Tibial artery (tissue), 4 donors: ENCODE measurements at regions not wholly inside any gene's neighbourhood (a gene's known extent, or its start where the extent isn't known, plus 50 kb on each side); places are given as distances from the start of the nearest gene placed in this dataset.

Source experiments
- DNase-seq, 2 donors: peaks; one replicate each; pipeline ENCODE4 v3.0.0-alpha.2; 2019
- H3K27ac ChIP-seq, 2 donors: fragments of 200-600 bp; sonication (generic) in 1 of 2; 1 replicate in 1 of 2; 2 replicates in 1 of 2; pipeline ENCODE4 v1.5.1; 2018 to 2019; ENCODE audit warnings: mild to moderate bottlenecking in 1 of 2
- H3K27me3 ChIP-seq, 2 donors: fragments of 200-600 bp; sonication (generic) in 1 of 2; one replicate each; pipeline versions ENCODE4 v1.5.1 to v1.6.0; 2016 to 2019
- H3K36me3 ChIP-seq, 3 donors: fragments of 200-600 bp; sonication (generic) in 2 of 3; one replicate each; pipeline ENCODE4 v1.5.1; 2016 to 2019; ENCODE audit warnings: mild to moderate bottlenecking in 2 of 3
- H3K4me1 ChIP-seq, 4 donors: fragments of 200-600 bp; sonication (generic) in 2 of 4; 1 replicate in 3 of 4; 2 replicates in 1 of 4; pipeline ENCODE4 v1.5.1; 2016 to 2019
- H3K4me3 ChIP-seq, 2 donors: fragments of 200-600 bp; sonication (generic) in 1 of 2; 1 replicate in 1 of 2; 2 replicates in 1 of 2; pipeline ENCODE4 v1.5.1; 2018 to 2019; ENCODE audit warnings: mild to moderate bottlenecking in 2 of 2
- H3K9me3 ChIP-seq, 3 donors: fragments of 200-600 bp; sonication (generic) in 1 of 3; one replicate each; pipeline ENCODE4 v1.5.1; 2016 to 2019
- intact Hi-C: fragments of 100-400 bp; cut with DNase I; formaldehyde crosslinking; loops from one replicate; pipeline ENCODE4 v1.15.0; 2023; ENCODE audit warnings: low total_unique reads
- TF ChIP-seq, protein P1 (sequence below), 2 experiments: fragments of 200-600 bp in 1 of 2; fragments of 450-650 bp in 1 of 2; IDR thresholded peaks; one replicate each; pipeline ENCODE4 v1.5.1; 2017 to 2019; ENCODE audit warnings: antibody characterized with exemption in 2 of 2, mild to moderate bottlenecking in 1 of 2, moderate library complexity in 1 of 2

DNA sequence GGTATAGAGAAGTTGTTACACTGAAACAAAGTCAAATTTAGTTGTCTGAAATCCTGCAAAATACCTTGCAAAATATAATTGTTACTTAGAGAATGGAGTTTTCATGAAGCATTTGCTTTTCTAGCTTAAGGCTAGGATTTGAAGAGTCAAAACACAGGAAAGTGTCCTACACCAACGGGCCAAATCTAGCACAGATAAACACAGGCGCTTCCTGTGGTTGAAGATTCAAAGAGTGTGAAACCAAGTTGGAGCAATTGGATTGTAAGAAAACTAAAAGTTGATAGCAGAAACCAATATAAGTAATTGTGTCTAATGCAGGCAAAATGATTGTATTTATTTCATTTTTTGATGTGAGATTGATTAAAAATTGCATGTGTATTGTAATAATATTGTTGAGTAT is 2002.5 kb upstream of the TENM3 start:
- TF ChIP-seq, protein P1, sequence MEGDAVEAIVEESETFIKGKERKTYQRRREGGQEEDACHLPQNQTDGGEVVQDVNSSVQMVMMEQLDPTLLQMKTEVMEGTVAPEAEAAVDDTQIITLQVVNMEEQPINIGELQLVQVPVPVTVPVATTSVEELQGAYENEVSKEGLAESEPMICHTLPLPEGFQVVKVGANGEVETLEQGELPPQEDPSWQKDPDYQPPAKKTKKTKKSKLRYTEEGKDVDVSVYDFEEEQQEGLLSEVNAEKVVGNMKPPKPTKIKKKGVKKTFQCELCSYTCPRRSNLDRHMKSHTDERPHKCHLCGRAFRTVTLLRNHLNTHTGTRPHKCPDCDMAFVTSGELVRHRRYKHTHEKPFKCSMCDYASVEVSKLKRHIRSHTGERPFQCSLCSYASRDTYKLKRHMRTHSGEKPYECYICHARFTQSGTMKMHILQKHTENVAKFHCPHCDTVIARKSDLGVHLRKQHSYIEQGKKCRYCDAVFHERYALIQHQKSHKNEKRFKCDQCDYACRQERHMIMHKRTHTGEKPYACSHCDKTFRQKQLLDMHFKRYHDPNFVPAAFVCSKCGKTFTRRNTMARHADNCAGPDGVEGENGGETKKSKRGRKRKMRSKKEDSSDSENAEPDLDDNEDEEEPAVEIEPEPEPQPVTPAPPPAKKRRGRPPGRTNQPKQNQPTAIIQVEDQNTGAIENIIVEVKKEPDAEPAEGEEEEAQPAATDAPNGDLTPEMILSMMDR (IDR thresholded peaks at IDR 0.05): no peak
- intact Hi-C loops: no loop called here

DNA sequence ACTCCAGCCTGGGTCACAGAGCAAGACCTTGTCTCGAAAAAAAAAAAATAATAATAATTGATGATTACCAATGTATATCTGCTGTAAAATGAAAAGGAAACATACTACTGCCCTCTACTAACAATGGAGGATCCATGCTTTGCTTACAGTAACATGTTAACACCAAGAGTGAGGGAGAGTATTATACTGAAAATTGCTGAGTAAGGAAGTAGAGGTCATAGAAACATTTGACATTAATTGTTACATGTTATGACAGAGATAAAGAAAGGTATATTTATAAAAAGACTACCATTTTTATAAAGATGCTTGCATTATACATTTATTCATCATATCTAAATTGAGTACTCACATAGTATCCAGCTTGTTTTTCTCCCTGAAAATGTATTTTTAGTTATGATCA is 1989.8 kb upstream of the TENM3 start:
- H3K9me3 ChIP-seq: no peaks in the 10 kb centered on the region
- H3K27ac ChIP-seq: no peak overlapping the region
- intact Hi-C loops: no loop called here
- H3K4me1 ChIP-seq: no peaks in the 10 kb centered on the region
- H3K4me3 ChIP-seq: no peak overlapping the region
- H3K27me3 ChIP-seq: no peaks in the 10 kb centered on the region
- TF ChIP-seq, protein P1 (IDR thresholded peaks at IDR 0.05): no peak
- H3K36me3 ChIP-seq: no peaks in the 10 kb centered on the region
- no peak for DNase-seq

More for the DNA sequence above, 2002.5 kb upstream of the TENM3 start:
- Histone ChIP-seq H3K27ac (no peak overlapping the region), H3K27me3 (no peaks in the 10 kb centered on the region), H3K4me1 (no peaks in the 10 kb centered on the region), H3K4me3 (no peak overlapping the region), H3K9me3 (no peaks in the 10 kb centered on the region), H3K36me3 (no peaks in the 10 kb centered on the region)
- no peak for DNase-seq

DNA sequence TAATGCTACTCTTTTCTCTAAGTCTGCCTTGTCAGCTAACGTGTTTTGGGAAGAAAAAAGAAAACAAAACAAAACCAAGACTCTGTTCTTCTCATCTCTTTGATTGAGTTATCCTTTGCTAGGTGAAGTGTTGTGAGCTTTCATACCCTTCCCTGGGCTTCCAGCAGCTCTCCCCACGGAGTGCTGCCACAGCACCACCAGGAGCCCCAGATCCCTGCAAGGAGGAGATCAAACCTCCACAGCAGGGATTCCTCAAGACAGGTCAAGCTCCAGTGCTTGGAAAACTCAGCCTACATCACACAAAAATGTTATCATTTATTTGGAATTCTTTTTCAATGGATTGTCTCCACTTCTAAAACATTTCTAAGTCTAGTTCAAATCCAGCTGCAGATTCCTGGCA is 1981.9 kb upstream of the TENM3 start:
- no peaks in the 10 kb centered on the region for H3K9me3 ChIP-seq
- no peak overlapping the region for H3K4me3 ChIP-seq
- TF ChIP-seq, protein P1 (IDR thresholded peaks at IDR 0.05): no peak
- no peak for DNase-seq
- H3K4me1 ChIP-seq: no peaks in the 10 kb centered on the region
- no peaks in the 10 kb centered on the region for H3K27me3 ChIP-seq
- H3K36me3 ChIP-seq: no peaks in the 10 kb centered on the region
- no peak overlapping the region for H3K27ac ChIP-seq
- intact Hi-C loops: no loop called here

DNA sequence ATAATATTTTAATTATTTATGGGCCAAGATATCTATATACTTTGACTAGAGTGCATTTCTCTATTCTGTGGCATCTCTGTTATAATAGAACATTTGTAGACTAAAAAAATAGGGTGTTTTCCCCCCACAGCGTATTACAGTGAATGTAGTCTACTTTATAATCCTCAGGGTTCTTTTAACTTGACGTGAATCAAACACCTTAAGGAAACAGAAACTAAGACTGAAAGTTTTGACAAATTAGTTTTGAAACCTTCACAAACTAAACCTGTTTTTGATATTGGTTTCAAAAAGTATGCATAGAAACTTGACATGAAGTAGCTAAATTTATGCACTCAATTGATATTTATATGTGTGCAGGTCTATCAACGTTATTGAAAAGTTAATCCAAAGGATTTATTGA is 1963.1 kb upstream of the TENM3 start:
- TF ChIP-seq, protein P1 (IDR thresholded peaks at IDR 0.05): no peak
- DNase-seq: no peak
- H3K27me3 ChIP-seq: no peaks in the 10 kb centered on the region
- intact Hi-C loops: no loop called here
- H3K27ac ChIP-seq: no peak overlapping the region
- H3K4me3 ChIP-seq: no peak overlapping the region
- peaks cover 0 to 4% (median 0%) of the 10 kb centered on the region in 3 donors for H3K9me3 ChIP-seq
- H3K4me1 ChIP-seq: no peaks in the 10 kb centered on the region
- H3K36me3 ChIP-seq: no peaks in the 10 kb centered on the region

DNA sequence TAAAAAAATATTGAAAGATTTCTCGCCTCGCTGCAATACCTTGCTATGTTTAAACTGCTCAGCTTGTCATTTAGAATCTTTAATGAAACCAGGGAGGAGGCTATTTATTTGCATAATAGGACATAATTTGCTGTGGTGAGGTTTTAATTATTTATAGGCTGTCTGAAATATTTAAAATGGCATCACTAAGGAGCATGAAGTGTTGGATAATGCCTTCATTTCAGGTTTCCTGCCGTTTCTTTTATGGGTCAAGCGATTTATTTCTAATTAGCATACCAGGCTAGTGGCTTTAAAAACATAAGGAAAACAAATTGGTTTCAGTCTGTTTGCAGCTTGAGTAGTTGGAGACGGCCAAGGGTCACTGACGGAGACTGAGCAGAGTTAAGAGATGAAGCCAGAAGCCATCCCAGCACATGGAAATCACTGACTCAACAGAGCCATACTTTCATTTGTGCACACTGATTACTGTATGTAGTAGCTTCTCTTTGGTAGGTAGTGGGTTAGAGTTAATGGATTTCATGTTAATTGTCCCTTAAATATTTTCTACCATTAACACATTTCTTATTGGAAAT is 1962.4 kb upstream of the TENM3 start:
- H3K27me3 ChIP-seq: no peaks in the 10 kb centered on the region
- TF ChIP-seq, protein P1 (IDR thresholded peaks at IDR 0.05): no peak
- H3K36me3 ChIP-seq: no peaks in the 10 kb centered on the region
- intact Hi-C loops: no loop called here
- no peak overlapping the region for H3K27ac ChIP-seq
- H3K9me3 ChIP-seq: peaks cover 0 to 4% (median 0%) of the 10 kb centered on the region in 3 donors
- DNase-seq: no peak
- no peak overlapping the region for H3K4me3 ChIP-seq
- H3K4me1 ChIP-seq: no peaks in the 10 kb centered on the region

DNA sequence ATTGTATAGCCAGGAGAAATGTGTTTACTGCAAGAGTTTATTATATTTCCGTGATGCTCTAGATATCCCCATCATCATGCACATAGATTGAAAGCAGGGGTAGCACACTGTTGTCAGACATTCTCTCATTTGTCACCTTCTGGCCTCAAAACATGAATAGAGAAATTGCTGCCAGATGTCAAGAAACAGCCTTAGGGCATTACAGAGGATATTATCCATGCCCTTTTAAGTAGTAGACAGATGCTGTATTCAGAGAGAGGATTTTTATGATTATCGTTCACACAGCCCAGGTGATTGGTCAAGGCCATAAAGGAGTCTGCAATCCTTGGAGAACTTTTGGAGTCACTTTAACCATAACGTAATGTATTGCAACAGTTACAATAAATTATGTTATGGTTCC is 1961.5 kb upstream of the TENM3 start:
- H3K36me3 ChIP-seq: no peaks in the 10 kb centered on the region
- H3K4me1 ChIP-seq: no peaks in the 10 kb centered on the region
- TF ChIP-seq, protein P1 (IDR thresholded peaks at IDR 0.05): no peak
- H3K27ac ChIP-seq: no peak overlapping the region
- intact Hi-C loops: no loop called here
- H3K4me3 ChIP-seq: no peak overlapping the region
- H3K9me3 ChIP-seq: peaks cover 0 to 4% (median 0%) of the 10 kb centered on the region in 3 donors
- DNase-seq: no peak
- no peaks in the 10 kb centered on the region for H3K27me3 ChIP-seq
